ENCODE measurements at regions not wholly inside any gene's neighbourhood (a gene's known extent, or its start where the extent isn't known, plus 50 kb on each side); places are given as distances from the start of the nearest gene placed in this dataset.
A peak's percentile ranks its signal among the peaks of the same experiment; 100 is the strongest.

- TF ChIP-seq L3MBTL2 (conservative IDR thresholded peaks at IDR 0.05) (no peak), ELF4 (IDR thresholded peaks at IDR 0.05) (no peak), TARDBP (IDR thresholded peaks at IDR 0.05) (no peak), FOXM1 (IDR thresholded peaks at IDR 0.05; ENCODE audit: borderline replicate concordance) (no peak), HDGF (IDR thresholded peaks at IDR 0.05; ENCODE audit: borderline replicate concordance) (no peak), FOXK2 (IDR thresholded peaks at IDR 0.05) (no peak), SP1 (IDR thresholded peaks at IDR 0.05) (no peak), SUZ12 (IDR thresholded peaks at IDR 0.05) (no peak), FOXA1 (IDR thresholded peaks at IDR 0.05) (no peak), ARNT (IDR thresholded peaks at IDR 0.05) (no peak), BHLHE40 (IDR thresholded peaks at IDR 0.05; ENCODE audit: borderline replicate concordance) (no peak), LEF1 (IDR thresholded peaks at IDR 0.05; ENCODE audit: borderline replicate concordance) (no peak), CTBP1 (IDR thresholded peaks at IDR 0.05; ENCODE audit: borderline replicate concordance) (no peak), ZNF384 (IDR thresholded peaks at IDR 0.05) (no peak), PKNOX1 (IDR thresholded peaks at IDR 0.05) (no peak)
- CTCF ChIA-PET, result no interaction called here
- DNase-seq (ENCODE audit: extremely low spot score), result no peak
- POLR2A ChIA-PET, result no interaction called here
Observed at GRCh38 chr10:108362296-108362695, 1197.8 kb upstream of the SORCS1 start.

DNA sequence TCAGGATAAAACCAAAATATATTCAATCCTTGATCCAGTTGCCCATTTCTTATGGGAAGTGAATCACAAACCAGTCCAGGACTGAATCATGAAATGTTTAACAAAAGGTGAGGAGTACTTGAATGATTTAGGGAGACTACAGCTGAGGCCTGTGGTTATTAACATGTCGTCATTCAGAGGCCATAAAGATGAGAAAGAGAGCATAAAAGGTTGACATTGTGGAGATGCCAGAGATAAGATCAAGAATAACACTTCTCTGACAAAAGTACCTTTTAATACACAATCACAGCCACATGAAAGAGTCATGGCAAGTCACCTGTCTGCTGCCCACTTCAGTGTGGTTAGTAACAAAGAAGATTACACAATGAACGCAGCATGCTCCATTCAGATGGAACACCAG is 1195.7 kb upstream of the SORCS1 start:
- TF ChIP-seq FOXK2 (IDR thresholded peaks at IDR 0.05), result no peak
- ChIA-PET POLR2A (no interaction called here), CTCF (no interaction called here)
- no peak for DNase-seq (ENCODE audit: extremely low spot score)

- ChIA-PET CTCF (no interaction called here), POLR2A (no interaction called here)
- TF ChIP-seq HDGF (IDR thresholded peaks at IDR 0.05; ENCODE audit: borderline replicate concordance), result no peak
- no peak for TF ChIP-seq TARDBP (IDR thresholded peaks at IDR 0.05)
- no peak for TF ChIP-seq PKNOX1 (IDR thresholded peaks at IDR 0.05)
- no peak for TF ChIP-seq FOXM1 (IDR thresholded peaks at IDR 0.05; ENCODE audit: borderline replicate concordance)
- TF ChIP-seq ZNF384 (IDR thresholded peaks at IDR 0.05), result no peak
- no peak for TF ChIP-seq L3MBTL2 (conservative IDR thresholded peaks at IDR 0.05)
- no peak for TF ChIP-seq FOXK2 (IDR thresholded peaks at IDR 0.05)
- TF ChIP-seq LEF1 (IDR thresholded peaks at IDR 0.05; ENCODE audit: borderline replicate concordance), result no peak
- no peak for TF ChIP-seq ARNT (IDR thresholded peaks at IDR 0.05)
- TF ChIP-seq CTBP1 (IDR thresholded peaks at IDR 0.05; ENCODE audit: borderline replicate concordance), result no peak
- TF ChIP-seq BHLHE40 (IDR thresholded peaks at IDR 0.05; ENCODE audit: borderline replicate concordance), result no peak
- TF ChIP-seq SP1 (IDR thresholded peaks at IDR 0.05), result no peak
- TF ChIP-seq NFRKB (IDR thresholded peaks at IDR 0.05), result no peak
- DNase-seq (ENCODE audit: extremely low spot score), result peak; percentile 6
Observed at GRCh38 chr10:108358912-108359311, 1194.4 kb upstream of the SORCS1 start.

- no peak for TF ChIP-seq BHLHE40 (IDR thresholded peaks at IDR 0.05; ENCODE audit: borderline replicate concordance)
- TF ChIP-seq ZNF384 (IDR thresholded peaks at IDR 0.05), result no peak
- TF ChIP-seq L3MBTL2 (conservative IDR thresholded peaks at IDR 0.05), result no peak
- no peak for TF ChIP-seq PKNOX1 (IDR thresholded peaks at IDR 0.05)
- TF ChIP-seq NFRKB (IDR thresholded peaks at IDR 0.05), result no peak
- no peak for TF ChIP-seq FOXA1 (IDR thresholded peaks at IDR 0.05)
- TF ChIP-seq FOXK2 (IDR thresholded peaks at IDR 0.05), result no peak
- no peak for TF ChIP-seq HDGF (IDR thresholded peaks at IDR 0.05; ENCODE audit: borderline replicate concordance)
- TF ChIP-seq ARNT (IDR thresholded peaks at IDR 0.05), result no peak
- no peak for TF ChIP-seq ELF4 (IDR thresholded peaks at IDR 0.05)
- no peak for TF ChIP-seq SUZ12 (IDR thresholded peaks at IDR 0.05)
- TF ChIP-seq FOXM1 (IDR thresholded peaks at IDR 0.05; ENCODE audit: borderline replicate concordance), result no peak
- TF ChIP-seq TARDBP (IDR thresholded peaks at IDR 0.05), result no peak
- no peak for TF ChIP-seq CTBP1 (IDR thresholded peaks at IDR 0.05; ENCODE audit: borderline replicate concordance)
- no peak for TF ChIP-seq LEF1 (IDR thresholded peaks at IDR 0.05; ENCODE audit: borderline replicate concordance)
- no peak for TF ChIP-seq SP1 (IDR thresholded peaks at IDR 0.05)
- POLR2A ChIA-PET, result no interaction called here
- no peak for DNase-seq (ENCODE audit: extremely low spot score)
- CTCF ChIA-PET, result no interaction called here
Observed at GRCh38 chr10:108352771-108353170, 1188.3 kb upstream of the SORCS1 start.

DNA sequence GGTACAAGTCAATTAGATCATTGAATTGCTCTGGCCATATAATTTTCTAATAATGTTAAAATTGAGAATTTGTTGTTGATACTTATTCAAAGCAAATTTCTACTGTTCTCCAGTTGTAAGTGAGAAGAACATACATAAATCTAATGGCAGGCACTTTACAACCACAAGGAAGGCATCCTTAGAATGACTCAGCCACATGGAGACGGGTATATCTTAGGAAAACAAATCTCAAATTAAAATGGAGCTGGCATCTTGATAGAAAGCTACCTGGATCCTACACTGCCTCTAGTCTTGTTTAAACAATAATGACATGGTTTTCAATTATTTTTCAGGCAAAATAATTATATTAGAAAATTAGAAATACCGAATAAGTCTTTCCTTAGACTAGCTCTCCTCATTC is 1183.7 kb upstream of the SORCS1 start:
- ChIA-PET POLR2A (no interaction called here), CTCF (no interaction called here)
- no peak for DNase-seq (ENCODE audit: extremely low spot score)
- no peak for TF ChIP-seq SUZ12 (IDR thresholded peaks at IDR 0.05)
- no peak for TF ChIP-seq L3MBTL2 (conservative IDR thresholded peaks at IDR 0.05)
- TF ChIP-seq ARNT (IDR thresholded peaks at IDR 0.05), result no peak
- no peak for TF ChIP-seq NFRKB (IDR thresholded peaks at IDR 0.05)
- TF ChIP-seq ZNF384 (IDR thresholded peaks at IDR 0.05), result no peak
- TF ChIP-seq FOXK2 (IDR thresholded peaks at IDR 0.05), result no peak
- TF ChIP-seq HDGF (IDR thresholded peaks at IDR 0.05; ENCODE audit: borderline replicate concordance), result no peak
- no peak for TF ChIP-seq FOXA1 (IDR thresholded peaks at IDR 0.05)
- TF ChIP-seq ELF4 (IDR thresholded peaks at IDR 0.05), result no peak
- TF ChIP-seq LEF1 (IDR thresholded peaks at IDR 0.05; ENCODE audit: borderline replicate concordance), result no peak
- TF ChIP-seq PKNOX1 (IDR thresholded peaks at IDR 0.05), result no peak
- no peak for TF ChIP-seq BHLHE40 (IDR thresholded peaks at IDR 0.05; ENCODE audit: borderline replicate concordance)
- no peak for TF ChIP-seq CTBP1 (IDR thresholded peaks at IDR 0.05; ENCODE audit: borderline replicate concordance)
- TF ChIP-seq SP1 (IDR thresholded peaks at IDR 0.05), result no peak
- TF ChIP-seq TARDBP (IDR thresholded peaks at IDR 0.05), result no peak
- TF ChIP-seq FOXM1 (IDR thresholded peaks at IDR 0.05; ENCODE audit: borderline replicate concordance), result no peak

- POLR2A ChIA-PET, result no interaction called here
- DNase-seq (ENCODE audit: extremely low spot score), result no peak
- TF ChIP-seq LEF1 (IDR thresholded peaks at IDR 0.05; ENCODE audit: borderline replicate concordance), result no peak
- TF ChIP-seq SUZ12 (IDR thresholded peaks at IDR 0.05), result no peak
- no peak for TF ChIP-seq ARNT (IDR thresholded peaks at IDR 0.05)
- TF ChIP-seq CTBP1 (IDR thresholded peaks at IDR 0.05; ENCODE audit: borderline replicate concordance), result no peak
- no peak for TF ChIP-seq BHLHE40 (IDR thresholded peaks at IDR 0.05; ENCODE audit: borderline replicate concordance)
- no peak for TF ChIP-seq SP1 (IDR thresholded peaks at IDR 0.05)
- TF ChIP-seq TARDBP (IDR thresholded peaks at IDR 0.05), result no peak
- TF ChIP-seq ZNF384 (IDR thresholded peaks at IDR 0.05), result no peak
- TF ChIP-seq PKNOX1 (IDR thresholded peaks at IDR 0.05), result no peak
- no peak for TF ChIP-seq ELF4 (IDR thresholded peaks at IDR 0.05)
- no peak for TF ChIP-seq L3MBTL2 (conservative IDR thresholded peaks at IDR 0.05)
- no peak for TF ChIP-seq FOXK2 (IDR thresholded peaks at IDR 0.05)
- TF ChIP-seq NFRKB (IDR thresholded peaks at IDR 0.05), result no peak
- no peak for TF ChIP-seq FOXA1 (IDR thresholded peaks at IDR 0.05)
- no peak for TF ChIP-seq HDGF (IDR thresholded peaks at IDR 0.05; ENCODE audit: borderline replicate concordance)
- TF ChIP-seq FOXM1 (IDR thresholded peaks at IDR 0.05; ENCODE audit: borderline replicate concordance), result no peak
- CTCF ChIA-PET, result no interaction called here
Observed at GRCh38 chr10:108346066-108346465, 1181.6 kb upstream of the SORCS1 start.

All from HEK293T (cell line).